ENCODE measurements at regions not wholly inside any gene's neighbourhood (a gene's known extent, or its start where the extent isn't known, plus 50 kb on each side); places are given as distances from the start of the nearest gene placed in this dataset.

DNA sequence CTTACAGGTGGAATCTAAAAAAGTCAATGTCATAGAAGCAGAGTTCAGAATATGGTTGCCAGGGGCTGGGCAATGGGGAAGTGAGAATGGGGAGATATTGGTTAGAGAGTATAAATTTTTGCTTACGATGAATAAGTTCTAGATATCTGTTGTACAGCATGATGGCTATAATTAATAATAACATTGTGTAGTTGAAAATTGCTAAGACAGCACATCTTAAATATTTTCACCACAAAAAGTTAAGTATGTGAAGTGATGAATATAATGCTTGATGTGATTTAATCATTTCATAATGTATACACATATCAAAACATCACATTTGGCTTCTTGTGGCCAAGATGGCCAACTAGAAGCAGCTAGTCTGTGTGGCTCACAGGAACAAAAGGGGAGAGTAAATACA, 425.9 kb upstream of the ACO1 start:
- Histone ChIP-seq H3K79me2 (ENCODE audit: control insufficient read depth, insufficient read depth, low read length) (no peaks in the 10 kb centered on the region), H2AFZ (ENCODE audit: control insufficient read depth, low read length) (no peak overlapping the region), H3K4me3 (ENCODE audit: control insufficient read depth in 2 of 3, extremely low read depth in 1 of 3, insufficient read depth in 2 of 3, low read depth in 1 of 3, low read length in 3 of 3) (no peak overlapping the region), H3K9ac (ENCODE audit: control insufficient read depth, extremely low read depth, insufficient read depth, low read length) (no peak overlapping the region), H3K36me3 (ENCODE audit: control insufficient read depth in 2 of 2, extremely low read depth in 1 of 2, insufficient read depth in 2 of 2, low read length in 2 of 2) (no peaks in the 10 kb centered on the region), H3K27me3 (ENCODE audit: control insufficient read depth, extremely low read depth, insufficient read depth, low read length) (no peaks in the 10 kb centered on the region), H4K20me1 (ENCODE audit: control insufficient read depth, extremely low read depth, insufficient read depth, low read length) (no peaks in the 10 kb centered on the region), H3K9me1 (ENCODE audit: control insufficient read depth, extremely low read depth, insufficient read depth, low read length) (no peaks in the 10 kb centered on the region), H3K4me2 (ENCODE audit: control insufficient read depth, extremely low read depth, insufficient read depth, low read depth, low read length) (no peak overlapping the region), H3K4me1 (ENCODE audit: control insufficient read depth, extremely low read depth, insufficient read depth, low read length) (no peaks in the 10 kb centered on the region), H3K9me3 (ENCODE audit: control insufficient read depth, low read depth, low read length) (no peaks in the 10 kb centered on the region), H3K27ac (ENCODE audit: control insufficient read depth, insufficient read depth, low read length) (no peak overlapping the region)
- TF ChIP-seq, protein P1, sequence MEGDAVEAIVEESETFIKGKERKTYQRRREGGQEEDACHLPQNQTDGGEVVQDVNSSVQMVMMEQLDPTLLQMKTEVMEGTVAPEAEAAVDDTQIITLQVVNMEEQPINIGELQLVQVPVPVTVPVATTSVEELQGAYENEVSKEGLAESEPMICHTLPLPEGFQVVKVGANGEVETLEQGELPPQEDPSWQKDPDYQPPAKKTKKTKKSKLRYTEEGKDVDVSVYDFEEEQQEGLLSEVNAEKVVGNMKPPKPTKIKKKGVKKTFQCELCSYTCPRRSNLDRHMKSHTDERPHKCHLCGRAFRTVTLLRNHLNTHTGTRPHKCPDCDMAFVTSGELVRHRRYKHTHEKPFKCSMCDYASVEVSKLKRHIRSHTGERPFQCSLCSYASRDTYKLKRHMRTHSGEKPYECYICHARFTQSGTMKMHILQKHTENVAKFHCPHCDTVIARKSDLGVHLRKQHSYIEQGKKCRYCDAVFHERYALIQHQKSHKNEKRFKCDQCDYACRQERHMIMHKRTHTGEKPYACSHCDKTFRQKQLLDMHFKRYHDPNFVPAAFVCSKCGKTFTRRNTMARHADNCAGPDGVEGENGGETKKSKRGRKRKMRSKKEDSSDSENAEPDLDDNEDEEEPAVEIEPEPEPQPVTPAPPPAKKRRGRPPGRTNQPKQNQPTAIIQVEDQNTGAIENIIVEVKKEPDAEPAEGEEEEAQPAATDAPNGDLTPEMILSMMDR (optimal IDR thresholded peaks at IDR 0.05 in 1 of 3, IDR thresholded peaks at IDR 0.05 in 1 of 3, conservative IDR thresholded peaks at IDR 0.05 in 1 of 3; ENCODE audit: extremely low read depth in 1 of 3, insufficient read depth in 2 of 3, low read length in 3 of 3), result no peak
- TF ChIP-seq EZH2 (IDR thresholded peaks at IDR 0.05; ENCODE audit: low read length), result no peak
- dilution Hi-C loops (cut with MboI; ENCODE audit: extremely low pct_ligation_motif_present, low sequenced_read_pairs), result no loop called here
- DNase-seq (ENCODE audit: low read depth, low spot score) (no peak), FAIRE-seq (no peak)

DNA sequence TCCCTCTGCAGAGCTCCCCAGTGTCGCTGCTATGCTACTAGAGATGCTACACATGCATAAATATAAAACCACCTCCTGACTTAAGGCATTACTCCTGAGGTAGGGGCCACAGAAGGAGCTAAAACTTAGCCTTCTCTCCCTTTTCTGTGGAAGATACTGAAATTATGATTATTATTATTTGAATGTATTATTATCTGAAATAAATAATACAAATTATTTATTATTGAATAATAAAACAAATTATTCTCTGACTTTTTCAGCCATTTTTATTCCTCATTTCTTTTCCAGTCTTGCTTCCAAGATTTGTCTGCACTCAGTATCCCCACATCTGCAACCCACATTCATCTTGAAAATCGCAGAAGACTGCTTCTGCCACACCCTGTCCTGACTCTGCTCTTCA, 414.9 kb upstream of the ACO1 start:
- dilution Hi-C loops (cut with MboI; ENCODE audit: extremely low pct_ligation_motif_present, low sequenced_read_pairs), result no loop called here
- Histone ChIP-seq H3K4me2 (ENCODE audit: control insufficient read depth, extremely low read depth, insufficient read depth, low read depth, low read length) (no peak overlapping the region), H3K4me1 (ENCODE audit: control insufficient read depth, extremely low read depth, insufficient read depth, low read length) (no peaks in the 10 kb centered on the region), H3K36me3 (ENCODE audit: control insufficient read depth in 2 of 2, extremely low read depth in 1 of 2, insufficient read depth in 2 of 2, low read length in 2 of 2) (no peaks in the 10 kb centered on the region), H2AFZ (ENCODE audit: control insufficient read depth, low read length) (no peak overlapping the region), H3K9me3 (ENCODE audit: control insufficient read depth, low read depth, low read length) (no peaks in the 10 kb centered on the region), H4K20me1 (ENCODE audit: control insufficient read depth, extremely low read depth, insufficient read depth, low read length) (no peaks in the 10 kb centered on the region), H3K9ac (ENCODE audit: control insufficient read depth, extremely low read depth, insufficient read depth, low read length) (no peak overlapping the region), H3K9me1 (ENCODE audit: control insufficient read depth, extremely low read depth, insufficient read depth, low read length) (no peaks in the 10 kb centered on the region), H3K27ac (ENCODE audit: control insufficient read depth, insufficient read depth, low read length) (no peak overlapping the region), H3K79me2 (ENCODE audit: control insufficient read depth, insufficient read depth, low read length) (no peaks in the 10 kb centered on the region), H3K4me3 (ENCODE audit: control insufficient read depth in 2 of 3, extremely low read depth in 1 of 3, insufficient read depth in 2 of 3, low read depth in 1 of 3, low read length in 3 of 3) (no peak overlapping the region), H3K27me3 (ENCODE audit: control insufficient read depth, extremely low read depth, insufficient read depth, low read length) (no peaks in the 10 kb centered on the region)
- TF ChIP-seq EZH2 (IDR thresholded peaks at IDR 0.05; ENCODE audit: low read length), result no peak
- TF ChIP-seq, protein P1 (optimal IDR thresholded peaks at IDR 0.05 in 1 of 3, IDR thresholded peaks at IDR 0.05 in 1 of 3, conservative IDR thresholded peaks at IDR 0.05 in 1 of 3; ENCODE audit: extremely low read depth in 1 of 3, insufficient read depth in 2 of 3, low read length in 3 of 3), result no peak
- DNase-seq (ENCODE audit: low read depth, low spot score), result no peak
- FAIRE-seq, result no peak

All from keratinocyte (primary cell).